VCaP (cell line): ENCODE measurements at regions not wholly inside any gene's neighbourhood (a gene's known extent, or its start where the extent isn't known, plus 50 kb on each side); places are given as distances from the start of the nearest gene placed in this dataset.

ENCODE experiments used
- H3K27ac ChIP-seq: fragments of 450-650 bp; 2 replicates; pipeline ENCODE4 v1.5.1; 2017
- CTCF ChIP-seq: fragments of 450-650 bp; conservative IDR thresholded peaks from 2 replicates; pipeline ENCODE4 v1.5.1; 2017; ENCODE audit warnings: mild to moderate bottlenecking, moderate library complexity

- TF ChIP-seq CTCF = no peak
- H3K27ac ChIP-seq = no peak overlapping the region
These were observed 475.0 kb downstream of the MIAT start for GRCh38 chr22:27132400-27132799.

- H3K27ac ChIP-seq = no peak overlapping the region
- TF ChIP-seq CTCF = no peak
These were observed 475.6 kb downstream of the MIAT start for GRCh38 chr22:27133019-27133431.

- no peak overlapping the region for H3K27ac ChIP-seq
- no peak for TF ChIP-seq CTCF
These were observed 476.4 kb downstream of the MIAT start for GRCh38 chr22:27133681-27134314.

- H3K27ac ChIP-seq = no peak overlapping the region
These were observed 476.9 kb downstream of the MIAT start for GRCh38 chr22:27134315-27134701.

GRCh38 chr22:27135031-27135981, 477.9 kb downstream of the MIAT start:
- no peak for TF ChIP-seq CTCF
- H3K27ac ChIP-seq = no peak overlapping the region

More at GRCh38 chr22:27134315-27134701, 476.9 kb downstream of the MIAT start:
- TF ChIP-seq CTCF = no peak

GRCh38 chr22:27136596-27136995, 479.2 kb downstream of the MIAT start:
- H3K27ac ChIP-seq = no peak overlapping the region
- TF ChIP-seq CTCF = no peak

GRCh38 chr22:27137871-27138337, 480.5 kb downstream of the MIAT start:
- H3K27ac ChIP-seq = no peak overlapping the region

More at GRCh38 chr22:27137871-27138337, 480.5 kb downstream of the MIAT start:
- TF ChIP-seq CTCF = no peak
